IMR-90 (cell line): ENCODE measurements at regions not wholly inside any gene's neighbourhood (a gene's known extent, or its start where the extent isn't known, plus 50 kb on each side); places are given as distances from the start of the nearest gene placed in this dataset.

Source experiments
- ATAC-seq: fragments of 200-7000 bp; cut with Tn5 transposase; 2 replicates; pipeline ENCODE4 v1.9.1; 2020; ENCODE audit warnings: low read depth, mild to moderate bottlenecking, moderate library complexity
- BruUV-seq: library from RNA; stranded (reverse); fragments of 400-500 nt; replicated peaks from 2 replicates; lab custom pipeline; 2021; lab: Mats Ljungman, UMichigan
- CTCF ChIA-PET: fragments of 300-600 bp; formaldehyde crosslinking; extraction: SDS; loops from one replicate; lab custom pipeline; 2021; ENCODE audit warnings: antibody characterized with exemption; lab: Yijun Ruan, JAX
- POLR2A ChIA-PET: fragments of 300-600 bp; sonication (Branson Sonifier 250); formaldehyde crosslinking; loops from one replicate; lab custom pipeline; 2022; ENCODE audit warnings: antibody characterized with exemption; ENCODE audit not compliant: unreplicated experiment; lab: Charles Lee
- DNase-seq: peaks from one replicate; pipeline ENCODE4 v3.0.0; 2013
- H2AFZ ChIP-seq: replicated peaks from 2 replicates; pipeline ENCODE3; 2013; ENCODE audit warnings: low read length, mild to moderate bottlenecking; ENCODE audit not compliant: poor library complexity
- H2AK5ac ChIP-seq: 2 replicates; pipeline ENCODE4 v1.6.1; 2013; ENCODE audit warnings: low read depth, low read length, inconsistent platforms
- H2AK9ac ChIP-seq: replicated peaks from 2 replicates; pipeline ENCODE3; 2013; ENCODE audit warnings: mild to moderate bottlenecking, low read depth, low read length, moderate library complexity; ENCODE audit not compliant: poor library complexity
- H2BK120ac ChIP-seq: 2 replicates; pipeline ENCODE4 v1.6.1; 2013; ENCODE audit warnings: low read depth, low read length, inconsistent platforms
- H2BK15ac ChIP-seq: 3 replicates; pipeline ENCODE4 v1.6.1; 2013; ENCODE audit warnings: low read depth, low read length, inconsistent platforms
- H2BK20ac ChIP-seq: 2 replicates; pipeline ENCODE4 v1.6.1; 2013; ENCODE audit warnings: low read depth, mild to moderate bottlenecking, inconsistent platforms, low read length, moderate library complexity
- H2BK5ac ChIP-seq: 2 replicates; pipeline ENCODE4 v1.6.1; 2013; ENCODE audit warnings: mild to moderate bottlenecking, low read depth, low read length, inconsistent platforms; ENCODE audit not compliant: poor library complexity, severe bottlenecking
- H3K14ac ChIP-seq: replicated peaks from 2 replicates; pipeline ENCODE4 v1.6.1; 2013; ENCODE audit warnings: low read depth, low read length, inconsistent platforms
- H3K18ac ChIP-seq: 2 replicates; pipeline ENCODE4 v1.6.1; 2013; ENCODE audit warnings: low read depth, low read length, control low read depth
- H3K23ac ChIP-seq: 2 replicates; pipeline ENCODE4 v1.6.1; 2013; ENCODE audit warnings: low read depth, low read length, inconsistent platforms
- H3K27ac ChIP-seq: 2 replicates; pipeline ENCODE4 v1.5.1; 2013; ENCODE audit warnings: mild to moderate bottlenecking, control low read depth, low read length; ENCODE audit not compliant: insufficient read depth
- H3K27me3 ChIP-seq: 2 replicates; pipeline ENCODE4 v1.6.1; 2013; ENCODE audit warnings: low read length; ENCODE audit not compliant: control insufficient read depth, insufficient read depth
- H3K36me3 ChIP-seq: 2 replicates; pipeline ENCODE4 v1.6.1; 2013; ENCODE audit warnings: low read length, mixed read lengths; ENCODE audit not compliant: control insufficient read depth, insufficient read depth
- H3K4ac ChIP-seq: 2 replicates; pipeline ENCODE4 v1.6.1; 2013; ENCODE audit warnings: low read depth, low read length, inconsistent platforms
- H3K4me1 ChIP-seq: 2 replicates; pipeline ENCODE4 v1.6.1; 2013; ENCODE audit warnings: low read length, mixed read lengths; ENCODE audit not compliant: control insufficient read depth, insufficient read depth
- H3K4me2 ChIP-seq: 2 replicates; pipeline ENCODE4 v1.6.1; 2013; ENCODE audit warnings: low read depth, mild to moderate bottlenecking, control low read depth, low read length, moderate library complexity
- H3K4me3 ChIP-seq: 2 replicates; pipeline ENCODE4 v1.5.1; 2013; ENCODE audit warnings: low read depth, mild to moderate bottlenecking, control low read depth, low read length, moderate library complexity; ENCODE audit not compliant: insufficient read depth
- H3K56ac ChIP-seq: 2 replicates; pipeline ENCODE4 v1.6.1; 2013; ENCODE audit warnings: low read length, inconsistent platforms; ENCODE audit not compliant: insufficient read depth; ENCODE audit errors: extremely low read depth
- H3K79me1 ChIP-seq, 2 experiments: 2 replicates each; pipeline ENCODE4 v1.6.1; 2013; ENCODE audit warnings: low read length in 2 of 2, inconsistent platforms in 1 of 2, low read depth in 1 of 2
- H3K9ac ChIP-seq: 2 replicates; pipeline ENCODE4 v1.6.1; 2013; ENCODE audit warnings: low read depth, low read length, control low read depth
- H3K9me1 ChIP-seq: 2 replicates; pipeline ENCODE4 v1.6.1; 2013; ENCODE audit warnings: low read length, inconsistent platforms; ENCODE audit not compliant: insufficient read depth
- H3K9me3 ChIP-seq: 2 replicates; pipeline ENCODE4 v1.6.1; 2013; ENCODE audit warnings: low read length; ENCODE audit not compliant: control insufficient read depth, insufficient read depth
- H4K20me1 ChIP-seq: 2 replicates; pipeline ENCODE4 v1.6.1; 2013; ENCODE audit warnings: low read length, inconsistent platforms; ENCODE audit not compliant: insufficient read depth
- H4K5ac ChIP-seq: 2 replicates; pipeline ENCODE4 v1.6.1; 2013; ENCODE audit warnings: mild to moderate bottlenecking, low read depth, low read length, control low read depth
- H4K8ac ChIP-seq, 2 experiments: 2 replicates each; pipeline ENCODE4 v1.6.1; 2013; ENCODE audit warnings: low read depth in 2 of 2, low read length in 2 of 2, control low read depth in 1 of 2, inconsistent platforms in 1 of 2
- H4K91ac ChIP-seq: 2 replicates; pipeline ENCODE4 v1.6.1; 2013; ENCODE audit warnings: low read depth, low read length, inconsistent platforms; ENCODE audit not compliant: insufficient read depth
- CEBPB ChIP-seq: IDR thresholded peaks from 2 replicates; pipeline ENCODE4 v1.6.1; 2012; ENCODE audit warnings: low read depth, low read length, improper control_type of control experiment
- CHD1 ChIP-seq: IDR thresholded peaks from 2 replicates; pipeline ENCODE4 v1.6.1; 2012; ENCODE audit warnings: low read depth, low read length, improper control_type of control experiment
- POLR2A ChIP-seq: IDR thresholded peaks from 2 replicates; pipeline ENCODE4 v1.6.1; 2012; ENCODE audit warnings: mild to moderate bottlenecking, low read depth, low read length
- RAD21 ChIP-seq: IDR thresholded peaks from 2 replicates; pipeline ENCODE4 v1.6.1; 2012; ENCODE audit warnings: low read length, improper control_type of control experiment
- RFX5 ChIP-seq: IDR thresholded peaks from 2 replicates; pipeline ENCODE4 v1.8.0; 2012; ENCODE audit warnings: low read depth, mild to moderate bottlenecking, low read length, moderate library complexity
- WGBS, 2 experiments: methylation state at CpG; one replicate each; pipeline versions ENCODE4 v1.1.5 to v1.1.7; 2013; ENCODE audit warnings: missing lambda C conversion rate in 2 of 2; ENCODE audit not compliant: insufficient read length in 1 of 2; ENCODE audit errors: extremely low coverage in 2 of 2; 5-methylcytosine and 5-hydroxymethylcytosine counted together
- dilution Hi-C: fragments of 300-500 bp; cut with HindIII; formaldehyde crosslinking; loops from one replicate; pipeline ENCODE4 v1.14.3; 2018; ENCODE audit warnings: low sequenced_read_pairs; ENCODE audit not compliant: unreplicated experiment
- in situ Hi-C: fragments of 300-500 bp; cut with MboI; formaldehyde crosslinking; loops from 3 replicates; pipeline ENCODE4 v1.14.3; 2019; ENCODE audit warnings: low sequenced_read_pairs, inconsistent platforms, mixed read lengths
- intact Hi-C: fragments of 100-400 bp; cut with micrococcal nuclease; formaldehyde crosslinking; loops from 2 replicates; pipeline ENCODE4 v1.10.0; 2022

- Histone ChIP-seq H3K36me3 (no peaks in the 10 kb centered on the region), H4K20me1 (no peaks in the 10 kb centered on the region), H3K56ac (no peak overlapping the region), H3K4me3 (no peak overlapping the region), H3K9ac (no peak overlapping the region), H3K27me3 (no peaks in the 10 kb centered on the region), H4K91ac (no peak overlapping the region), H2AK5ac (no peak overlapping the region), H2AK9ac (no peak overlapping the region), H4K8ac (no peak overlapping the region), H2BK120ac (no peak overlapping the region), H4K5ac (no peak overlapping the region), H3K9me3 (0 out of 2 replicates have a peak, but pooled peaks cover 2% of the 10 kb centered on the region), H3K23ac (no peak overlapping the region), H3K9me1 (no peaks in the 10 kb centered on the region), H3K4me2 (no peak overlapping the region), H3K79me1 (no peaks in the 10 kb centered on the region), H3K18ac (no peak overlapping the region), H2BK5ac (no peak overlapping the region), H3K4ac (no peak overlapping the region), H3K14ac (no peak overlapping the region), H2BK15ac (no peak overlapping the region), H2BK20ac (no peak overlapping the region), H3K27ac (no peak overlapping the region), H3K4me1 (no peaks in the 10 kb centered on the region), H2AFZ (no peak overlapping the region)
- no peak for DNase-seq
- WGBS, 2 experiments: no CpG with 5 or more reads among the region's 3 CpGs
- no TSS peak for BruUV-seq
- in situ Hi-C loops (no loop called here), intact Hi-C loops (no loop called here), dilution Hi-C loops (no loop called here)
- ChIA-PET CTCF (interaction anchor here (0.6 kb wide), 1 partner anchor 126 kb away, joined by 3 read pairs; no protein-coding TSS in a partner anchor), POLR2A (no interaction called here)
- no peak for TF ChIP-seq POLR2A
- TF ChIP-seq RFX5: no peak
- no peak for TF ChIP-seq CHD1
- no peak for TF ChIP-seq RAD21
- no peak for TF ChIP-seq CEBPB
- no peak for ATAC-seq
Measured at GRCh38 chr18:28575123-28575522, 398.2 kb upstream of the CDH2 start.
